Body of pancreas (tissue), 4 donors: ENCODE measurements at regions not wholly inside any gene's neighbourhood (a gene's known extent, or its start where the extent isn't known, plus 50 kb on each side); places are given as distances from the start of the nearest gene placed in this dataset.
"Not testable (repeated sequence)": the region's sequence is repeated elsewhere in the genome, so short reads cannot be mapped to it uniquely, and the experiment has no call there.

Experiments used
- POLR2A ChIP-seq, 3 donors: fragments of 450-650 bp; IDR thresholded peaks; one replicate each; pipeline ENCODE4 v1.6.1; 2016; ENCODE audit warnings: antibody characterized with exemption in 3 of 3, mild to moderate bottlenecking in 2 of 3
- TF ChIP-seq, protein P1 (sequence below), 7 experiments: fragments of 450-650 bp in 4 of 7; fragments of 200-600 bp in 3 of 7; sonication (generic) in 3 of 7; IDR thresholded peaks; one replicate each; pipeline ENCODE4 v1.5.1; 2016 to 2019; ENCODE audit warnings: antibody characterized with exemption in 7 of 7

DNA sequence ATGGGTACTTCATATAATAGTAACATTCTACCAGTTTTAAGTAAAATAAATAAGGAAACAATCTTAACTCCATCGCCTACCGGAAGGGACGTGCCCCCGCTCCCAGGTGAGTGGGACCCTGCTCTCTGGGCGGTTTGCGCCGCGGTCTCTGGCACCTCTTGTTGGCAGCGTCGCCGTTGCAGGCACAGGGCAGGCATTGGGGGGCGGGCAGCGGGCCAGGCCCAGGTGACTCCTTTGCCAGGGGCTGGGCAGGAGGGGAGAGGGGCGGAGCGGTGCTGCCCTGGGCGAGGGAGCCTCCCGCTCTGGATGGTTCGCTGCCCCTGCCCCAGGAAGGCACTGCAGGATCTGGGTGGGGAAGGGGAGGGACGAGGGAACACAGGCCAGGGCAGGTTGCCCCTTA lies 55.6 kb upstream of the GPR39 start:
- TF ChIP-seq, protein P1, sequence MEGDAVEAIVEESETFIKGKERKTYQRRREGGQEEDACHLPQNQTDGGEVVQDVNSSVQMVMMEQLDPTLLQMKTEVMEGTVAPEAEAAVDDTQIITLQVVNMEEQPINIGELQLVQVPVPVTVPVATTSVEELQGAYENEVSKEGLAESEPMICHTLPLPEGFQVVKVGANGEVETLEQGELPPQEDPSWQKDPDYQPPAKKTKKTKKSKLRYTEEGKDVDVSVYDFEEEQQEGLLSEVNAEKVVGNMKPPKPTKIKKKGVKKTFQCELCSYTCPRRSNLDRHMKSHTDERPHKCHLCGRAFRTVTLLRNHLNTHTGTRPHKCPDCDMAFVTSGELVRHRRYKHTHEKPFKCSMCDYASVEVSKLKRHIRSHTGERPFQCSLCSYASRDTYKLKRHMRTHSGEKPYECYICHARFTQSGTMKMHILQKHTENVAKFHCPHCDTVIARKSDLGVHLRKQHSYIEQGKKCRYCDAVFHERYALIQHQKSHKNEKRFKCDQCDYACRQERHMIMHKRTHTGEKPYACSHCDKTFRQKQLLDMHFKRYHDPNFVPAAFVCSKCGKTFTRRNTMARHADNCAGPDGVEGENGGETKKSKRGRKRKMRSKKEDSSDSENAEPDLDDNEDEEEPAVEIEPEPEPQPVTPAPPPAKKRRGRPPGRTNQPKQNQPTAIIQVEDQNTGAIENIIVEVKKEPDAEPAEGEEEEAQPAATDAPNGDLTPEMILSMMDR (IDR thresholded peaks at IDR 0.05), result not testable (repeated sequence)
- TF ChIP-seq POLR2A (IDR thresholded peaks at IDR 0.05), result not testable (repeated sequence)
